Right atrium auricular region (tissue), 2 donors: ENCODE measurements at regions not wholly inside any gene's neighbourhood (a gene's known extent, or its start where the extent isn't known, plus 50 kb on each side); places are given as distances from the start of the nearest gene placed in this dataset.

Experiments
- DNase-seq: peaks from one replicate; pipeline ENCODE4 v3.0.0-alpha.2; 2019; ENCODE audit warnings: low spot score
- H3K27ac ChIP-seq, 2 donors: fragments of 200-600 bp; sonication (generic); 1 replicate in 1 of 2; 2 replicates in 1 of 2; pipeline ENCODE4 v1.5.1; 2016 to 2019
- H3K27me3 ChIP-seq, 2 donors: fragments of 200-600 bp; sonication (generic); one replicate each; pipeline versions ENCODE4 v1.5.1 to v1.6.0; 2017 to 2019
- H3K36me3 ChIP-seq: fragments of 200-600 bp; sonication (generic); one replicate; pipeline ENCODE4 v1.5.1; 2016
- H3K4me1 ChIP-seq, 2 donors: fragments of 200-600 bp; sonication (generic); one replicate each; pipeline versions ENCODE4 v1.5.1 to v1.6.0; 2017 to 2019
- H3K4me3 ChIP-seq, 2 donors: fragments of 200-600 bp; sonication (generic); 1 replicate in 1 of 2; 2 replicates in 1 of 2; pipeline ENCODE4 v1.5.1; 2017 to 2019; ENCODE audit warnings: mild to moderate bottlenecking in 1 of 2, moderate library complexity in 1 of 2
- H3K9me3 ChIP-seq, 2 donors: fragments of 200-600 bp; sonication (generic); one replicate each; pipeline ENCODE4 v1.5.1; 2019
- CTCF ChIP-seq, 2 donors: fragments of 200-600 bp; sonication (generic); IDR thresholded peaks; one replicate each; pipeline ENCODE4 v1.5.1; 2019; ENCODE audit warnings: antibody characterized with exemption in 2 of 2

DNA sequence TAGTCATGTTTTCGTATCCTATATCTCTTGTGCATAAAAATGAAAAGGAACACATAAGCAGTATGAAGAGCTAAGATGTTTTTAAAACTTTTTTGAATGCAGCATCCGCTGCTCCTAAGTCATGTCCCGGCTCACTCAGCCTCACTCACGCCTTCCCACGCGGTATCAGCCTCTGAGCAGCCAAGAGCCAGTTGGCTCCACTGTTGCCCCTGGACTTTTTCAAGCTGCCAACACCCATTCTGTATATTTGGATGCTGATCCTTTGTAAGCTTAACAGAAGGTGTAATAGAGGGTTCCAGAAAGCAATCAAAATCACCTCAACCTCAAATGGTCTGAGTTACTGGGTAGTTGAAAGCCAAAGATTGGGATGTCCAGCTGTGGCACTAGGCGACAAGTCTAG is 139.3 kb downstream of the TTLL2 start:
- H3K27ac ChIP-seq, result no peak overlapping the region
- H3K36me3 ChIP-seq, result no peaks in the 10 kb centered on the region
- H3K4me1 ChIP-seq, result peaks cover 0 to 2% of the 10 kb centered on the region in 2 donors
- H3K27me3 ChIP-seq, result no peaks in the 10 kb centered on the region
- TF ChIP-seq CTCF (IDR thresholded peaks at IDR 0.05), result no peak
- H3K9me3 ChIP-seq, result no peaks in the 10 kb centered on the region
- DNase-seq, result peak; percentile 9
- no peak overlapping the region for H3K4me3 ChIP-seq

DNA sequence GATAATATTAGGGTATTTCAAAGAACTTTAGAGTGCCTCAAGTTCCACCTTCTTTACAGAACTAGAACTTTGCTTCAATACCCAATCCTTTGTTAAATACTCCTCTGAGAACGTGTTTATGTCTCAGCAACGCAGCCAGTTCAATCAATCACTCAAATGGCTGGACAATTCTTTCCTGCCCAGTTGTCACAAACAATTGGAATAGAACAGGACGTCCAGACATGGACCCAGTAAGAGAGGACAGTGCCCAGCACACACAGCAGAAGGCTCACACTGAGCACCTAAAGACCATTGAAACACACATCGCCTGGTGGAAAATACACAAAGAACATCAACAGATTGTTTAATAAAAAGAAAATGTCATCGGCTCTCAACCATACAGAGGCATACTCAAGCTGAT is 140.6 kb downstream of the TTLL2 start:
- H3K27ac ChIP-seq, result no peak overlapping the region
- peaks cover 0 to 10% of the 10 kb centered on the region in 2 donors for H3K4me1 ChIP-seq
- no peak overlapping the region for H3K4me3 ChIP-seq
- no peaks in the 10 kb centered on the region for H3K27me3 ChIP-seq
- peak; percentile 0 for DNase-seq
- H3K9me3 ChIP-seq, result no peaks in the 10 kb centered on the region
- H3K36me3 ChIP-seq, result no peaks in the 10 kb centered on the region
- no peak for TF ChIP-seq CTCF (IDR thresholded peaks at IDR 0.05)

DNA sequence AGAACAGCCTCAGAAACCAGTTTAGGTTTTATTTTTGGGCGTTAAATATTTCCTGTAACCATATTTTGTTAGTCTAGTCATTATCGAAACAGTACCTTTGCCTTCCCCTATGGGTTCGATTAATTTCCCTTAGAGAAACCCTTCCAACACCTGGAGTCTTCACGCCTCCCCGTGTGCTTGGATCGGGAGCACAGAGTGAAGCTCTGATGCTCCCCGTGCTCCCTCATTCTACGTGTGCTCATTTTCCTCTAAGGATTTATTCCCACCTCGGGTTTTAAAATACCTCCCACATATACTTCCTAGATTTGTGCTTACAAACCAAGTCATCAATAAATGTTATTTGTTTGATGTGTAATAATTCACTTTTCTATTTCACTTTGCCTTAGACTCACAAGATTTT is 142.4 kb downstream of the TTLL2 start:
- no peaks in the 10 kb centered on the region for H3K36me3 ChIP-seq
- H3K9me3 ChIP-seq, result no peaks in the 10 kb centered on the region
- peaks cover 0 to 10% of the 10 kb centered on the region in 2 donors for H3K4me1 ChIP-seq
- H3K4me3 ChIP-seq, result no peak overlapping the region
- H3K27me3 ChIP-seq, result no peaks in the 10 kb centered on the region
- TF ChIP-seq CTCF (IDR thresholded peaks at IDR 0.05), result no peak
- peak; percentile 1 for DNase-seq
- no peak overlapping the region for H3K27ac ChIP-seq

DNA sequence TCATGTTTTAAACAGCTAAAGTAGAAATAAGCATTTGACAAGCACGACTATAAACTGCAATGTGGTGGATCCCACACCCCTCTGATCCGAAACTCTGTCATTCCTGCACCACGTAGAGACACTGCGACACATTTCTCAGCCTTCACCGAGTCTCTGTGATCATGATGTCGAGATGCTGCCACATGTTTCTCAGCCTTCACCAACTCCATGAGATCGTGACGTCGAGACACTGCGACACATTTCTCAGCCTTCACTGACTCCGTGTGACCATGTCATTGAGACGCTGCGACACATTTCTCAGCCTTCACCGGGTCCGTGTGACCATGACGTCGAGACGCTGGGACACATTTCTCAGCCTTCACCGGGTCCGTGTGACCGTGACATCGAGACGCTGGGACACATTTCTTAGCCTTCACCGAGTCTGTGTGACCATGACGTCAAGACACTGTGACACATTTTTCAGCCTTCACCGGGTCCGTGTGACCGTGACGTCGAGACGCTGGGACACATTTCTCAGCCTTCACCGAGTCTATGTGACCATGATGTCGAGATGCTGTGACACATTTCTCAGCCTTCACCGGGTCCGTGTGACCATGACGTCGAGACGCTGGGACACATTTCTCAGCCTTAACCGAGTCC is 143.0 kb downstream of the TTLL2 start:
- no peaks in the 10 kb centered on the region for H3K9me3 ChIP-seq
- no peaks in the 10 kb centered on the region for H3K27me3 ChIP-seq
- no peak for TF ChIP-seq CTCF (IDR thresholded peaks at IDR 0.05)
- no peak overlapping the region for H3K27ac ChIP-seq
- peaks cover 0 to 11% of the 10 kb centered on the region in 2 donors for H3K4me1 ChIP-seq
- no peak overlapping the region for H3K4me3 ChIP-seq
- H3K36me3 ChIP-seq, result no peaks in the 10 kb centered on the region
- DNase-seq, result peak; percentile 21

DNA sequence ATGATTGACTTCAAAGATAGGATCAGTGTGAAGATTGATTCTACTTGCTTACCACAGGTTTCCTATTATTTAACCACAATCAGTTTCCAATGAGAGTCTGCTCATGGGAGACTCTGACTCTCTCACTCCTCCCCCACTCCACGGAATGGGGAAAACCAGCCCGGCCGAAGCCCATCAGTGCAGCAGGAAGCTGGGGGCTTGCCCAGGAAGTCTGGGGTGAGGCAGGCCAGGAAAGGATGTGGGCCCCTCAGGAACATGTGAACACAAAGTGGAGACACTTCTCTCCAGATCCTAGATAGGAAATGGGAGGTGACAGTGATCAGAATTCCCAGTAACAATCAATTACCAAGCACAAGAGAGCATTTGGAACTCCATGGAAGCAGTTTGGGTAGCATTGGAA is 144.2 kb downstream of the TTLL2 start:
- no peak for TF ChIP-seq CTCF (IDR thresholded peaks at IDR 0.05)
- no peak for DNase-seq

DNA sequence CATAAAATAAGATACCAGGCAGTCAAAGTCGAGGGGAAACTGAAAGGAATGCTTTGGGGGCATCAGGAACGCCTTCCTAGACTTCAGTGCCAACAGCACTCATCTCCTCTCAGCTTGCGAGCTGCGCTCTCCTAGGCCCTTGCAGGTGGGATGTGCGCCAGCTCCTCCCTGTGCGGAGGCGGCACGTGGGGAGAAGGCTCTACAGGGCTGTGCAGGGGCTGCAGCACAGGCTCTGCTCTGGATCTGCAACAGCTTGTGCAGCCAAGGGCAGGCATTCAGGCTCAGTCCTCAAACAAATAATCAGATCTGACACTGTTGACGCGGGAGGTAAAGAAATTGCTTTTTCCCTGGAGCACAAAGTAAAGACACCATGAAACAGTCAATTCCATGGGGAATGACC is 144.8 kb downstream of the TTLL2 start:
- no peak overlapping the region for H3K4me3 ChIP-seq

More for the DNA sequence above, 144.2 kb downstream of the TTLL2 start:
- Histone ChIP-seq H3K27me3 (no peaks in the 10 kb centered on the region), H3K9me3 (no peaks in the 10 kb centered on the region), H3K4me1 (peaks cover 0 to 18% of the 10 kb centered on the region in 2 donors), H3K36me3 (no peaks in the 10 kb centered on the region), H3K4me3 (no peak overlapping the region), H3K27ac (no peak overlapping the region)

More for the DNA sequence above, 144.8 kb downstream of the TTLL2 start:
- Histone ChIP-seq H3K36me3 (no peaks in the 10 kb centered on the region), H3K9me3 (no peaks in the 10 kb centered on the region), H3K27ac (no peak overlapping the region), H3K4me1 (peaks cover 0 to 18% of the 10 kb centered on the region in 2 donors), H3K27me3 (no peaks in the 10 kb centered on the region)
- TF ChIP-seq CTCF (IDR thresholded peaks at IDR 0.05), result no peak
- peak; percentile 36 for DNase-seq
